B cell (primary cell): ENCODE measurements at regions not wholly inside any gene's neighbourhood (a gene's known extent, or its start where the extent isn't known, plus 50 kb on each side); places are given as distances from the start of the nearest gene placed in this dataset.

ENCODE experiments used
- EZH2 ChIP-seq: IDR thresholded peaks from 2 replicates; pipeline ENCODE4 v1.6.1; 2012; ENCODE audit warnings: borderline replicate concordance, low read depth, mild to moderate bottlenecking, moderate library complexity, low read length; ENCODE audit not compliant: insufficient read depth, poor library complexity, severe bottlenecking
- TF ChIP-seq, protein P1 (sequence below): fragments of 200-600 bp; IDR thresholded peaks from one replicate; pipeline ENCODE4 v1.8.0; 2022; ENCODE audit warnings: antibody characterized with exemption, mild to moderate bottlenecking

DNA sequence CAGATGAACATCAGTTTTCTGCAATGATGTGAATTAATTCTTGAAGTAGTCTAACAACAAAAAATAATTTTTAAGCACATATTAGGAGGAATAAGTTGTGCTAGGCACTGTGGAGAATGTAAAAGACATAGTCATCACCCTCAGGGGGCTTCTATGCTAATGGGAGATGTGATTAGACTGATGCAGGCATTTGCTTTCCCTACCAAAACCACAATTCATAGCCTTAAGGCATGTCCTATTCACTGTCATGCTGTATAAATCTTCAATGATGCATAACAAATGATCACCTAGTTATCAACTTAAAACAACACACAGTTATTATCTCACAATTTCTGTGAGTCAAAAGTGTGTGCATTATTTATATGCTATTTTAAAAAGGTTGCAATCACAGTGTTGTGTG is 422.6 kb downstream of the MAN2A1 start:
- TF ChIP-seq, protein P1, sequence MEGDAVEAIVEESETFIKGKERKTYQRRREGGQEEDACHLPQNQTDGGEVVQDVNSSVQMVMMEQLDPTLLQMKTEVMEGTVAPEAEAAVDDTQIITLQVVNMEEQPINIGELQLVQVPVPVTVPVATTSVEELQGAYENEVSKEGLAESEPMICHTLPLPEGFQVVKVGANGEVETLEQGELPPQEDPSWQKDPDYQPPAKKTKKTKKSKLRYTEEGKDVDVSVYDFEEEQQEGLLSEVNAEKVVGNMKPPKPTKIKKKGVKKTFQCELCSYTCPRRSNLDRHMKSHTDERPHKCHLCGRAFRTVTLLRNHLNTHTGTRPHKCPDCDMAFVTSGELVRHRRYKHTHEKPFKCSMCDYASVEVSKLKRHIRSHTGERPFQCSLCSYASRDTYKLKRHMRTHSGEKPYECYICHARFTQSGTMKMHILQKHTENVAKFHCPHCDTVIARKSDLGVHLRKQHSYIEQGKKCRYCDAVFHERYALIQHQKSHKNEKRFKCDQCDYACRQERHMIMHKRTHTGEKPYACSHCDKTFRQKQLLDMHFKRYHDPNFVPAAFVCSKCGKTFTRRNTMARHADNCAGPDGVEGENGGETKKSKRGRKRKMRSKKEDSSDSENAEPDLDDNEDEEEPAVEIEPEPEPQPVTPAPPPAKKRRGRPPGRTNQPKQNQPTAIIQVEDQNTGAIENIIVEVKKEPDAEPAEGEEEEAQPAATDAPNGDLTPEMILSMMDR: no peak
- no peak for TF ChIP-seq EZH2
